HG03558 (cell line): ENCODE measurements at regions not wholly inside any gene's neighbourhood (a gene's known extent, or its start where the extent isn't known, plus 50 kb on each side); places are given as distances from the start of the nearest gene placed in this dataset.

Experiments used
- ATAC-seq: cut with Tn5 transposase; IDR thresholded peaks from one replicate; pipeline ENCODE4 v1.9.1; 2021; ENCODE audit warnings: moderate number of reproducible peaks; ENCODE audit not compliant: unreplicated experiment; ENCODE audit errors: extremely low read depth

DNA sequence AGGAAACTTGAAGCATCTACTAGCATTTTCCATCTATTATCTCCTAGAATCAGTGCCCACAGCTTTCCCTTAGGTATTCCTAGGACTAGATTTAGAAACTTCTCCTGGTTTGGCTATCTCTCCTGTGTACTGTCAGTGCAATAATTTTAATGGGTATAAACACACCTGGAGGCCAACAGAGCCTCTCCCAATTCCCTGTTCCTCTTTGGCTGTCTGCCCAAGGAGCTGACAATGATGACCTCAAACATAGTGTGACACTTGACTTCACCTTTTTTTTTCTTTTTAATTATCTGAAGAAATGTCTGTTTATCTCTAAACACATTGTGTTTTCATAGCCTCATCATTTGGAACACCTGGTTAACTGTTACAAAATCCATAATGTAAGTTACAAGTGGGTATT, 754.5 kb upstream of the ALCAM start:
- no peak for ATAC-seq

- no peak for ATAC-seq
These were observed 752.1 kb upstream of the ALCAM start for GRCh38 chr3:104614564-104614963.

DNA sequence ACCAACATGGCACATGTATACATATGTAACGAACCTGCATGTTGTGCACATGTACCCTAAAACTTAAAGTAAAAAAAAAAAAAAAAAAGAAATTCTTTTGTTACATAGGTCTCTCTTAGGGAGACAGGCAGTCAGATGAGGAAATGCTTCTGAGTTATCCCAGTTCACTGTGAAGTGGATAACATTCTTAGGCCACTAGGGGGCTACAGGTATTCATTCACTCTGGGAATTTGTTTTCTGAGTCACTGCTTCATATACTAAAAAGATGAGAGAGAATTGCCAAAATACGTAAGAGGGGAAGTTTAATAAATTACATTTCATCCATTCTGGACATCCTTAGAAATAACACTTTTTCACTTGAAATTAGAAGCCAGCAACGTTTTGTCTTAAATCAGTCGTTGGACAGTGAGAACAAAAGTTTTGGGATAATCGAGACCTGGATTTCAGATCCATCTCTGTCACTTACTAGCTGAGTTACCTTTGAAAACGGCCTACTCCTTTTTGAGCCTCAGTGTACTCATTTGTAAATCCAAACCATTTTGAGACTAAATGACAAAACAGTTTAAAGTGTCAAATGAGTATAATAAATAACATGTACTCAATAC, 738.4 kb upstream of the ALCAM start:
- no peak for ATAC-seq

GRCh38 chr3:104629038-104629437, 737.7 kb upstream of the ALCAM start:
- no peak for ATAC-seq

- no peak for ATAC-seq
These were observed 735.5 kb upstream of the ALCAM start for GRCh38 chr3:104631254-104631653.

GRCh38 chr3:104632521-104632920, 734.2 kb upstream of the ALCAM start:
- no peak for ATAC-seq

GRCh38 chr3:104632947-104633346, 733.8 kb upstream of the ALCAM start:
- no peak for ATAC-seq

DNA sequence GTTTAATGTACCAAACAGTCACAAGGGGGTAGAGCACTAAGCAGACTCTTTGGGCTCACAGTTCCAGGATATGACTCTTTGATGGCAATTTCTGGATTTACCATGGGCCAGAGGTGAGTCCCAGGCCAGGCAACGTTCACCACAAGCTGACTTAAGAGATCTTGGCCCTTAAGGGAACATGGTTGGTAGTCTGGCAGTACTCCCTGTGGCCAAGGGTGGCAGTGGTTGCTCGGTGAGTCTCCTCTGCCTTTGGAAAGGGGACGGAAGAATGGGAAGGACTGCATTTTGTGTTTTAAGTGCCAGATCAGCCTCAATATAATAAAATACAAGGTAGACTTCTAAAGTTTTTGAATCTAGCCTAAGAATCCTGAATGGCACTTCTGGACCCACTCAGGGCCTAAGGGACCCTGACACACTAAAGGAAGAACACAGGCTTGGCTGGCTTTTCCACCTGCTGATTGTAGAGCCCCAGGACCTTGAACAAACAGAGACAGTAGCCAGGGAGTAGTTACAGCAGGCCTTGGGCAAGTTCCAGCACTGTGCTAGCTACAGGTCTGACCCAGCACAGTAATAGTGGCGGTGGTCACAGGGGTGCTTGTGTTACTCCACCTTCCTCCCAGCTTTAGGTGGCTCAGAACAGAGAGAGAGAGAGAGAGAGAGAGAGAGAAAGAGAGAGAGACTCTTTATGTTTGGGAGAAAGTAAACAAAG, 730.7 kb upstream of the ALCAM start:
- no peak for ATAC-seq

- ATAC-seq, result no peak
These were observed 723.9 kb upstream of the ALCAM start for GRCh38 chr3:104642827-104643226.

DNA sequence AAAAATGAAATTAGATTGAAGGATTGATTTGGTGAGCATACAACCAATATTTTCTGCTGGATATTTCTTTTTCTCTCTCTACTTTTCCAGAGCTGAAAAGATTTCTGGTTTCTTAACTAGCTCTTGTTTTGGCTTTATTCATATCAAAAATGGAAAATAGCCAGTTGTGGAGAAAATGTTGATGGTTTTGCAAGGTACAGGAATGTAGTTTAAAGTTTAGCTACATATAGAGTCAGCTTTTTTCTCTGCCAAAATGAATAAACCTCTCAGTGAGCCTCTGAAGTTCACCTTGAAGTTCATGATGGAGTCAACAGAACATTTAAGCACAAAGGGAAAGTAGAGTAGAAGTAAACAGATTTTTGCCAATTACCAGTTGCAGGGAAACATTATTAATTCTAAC, 720.5 kb upstream of the ALCAM start:
- no peak for ATAC-seq

GRCh38 chr3:104648823-104649222, 717.9 kb upstream of the ALCAM start:
- ATAC-seq, result no peak

- no peak for ATAC-seq
These were observed 697.6 kb upstream of the ALCAM start for GRCh38 chr3:104669083-104669482.

DNA sequence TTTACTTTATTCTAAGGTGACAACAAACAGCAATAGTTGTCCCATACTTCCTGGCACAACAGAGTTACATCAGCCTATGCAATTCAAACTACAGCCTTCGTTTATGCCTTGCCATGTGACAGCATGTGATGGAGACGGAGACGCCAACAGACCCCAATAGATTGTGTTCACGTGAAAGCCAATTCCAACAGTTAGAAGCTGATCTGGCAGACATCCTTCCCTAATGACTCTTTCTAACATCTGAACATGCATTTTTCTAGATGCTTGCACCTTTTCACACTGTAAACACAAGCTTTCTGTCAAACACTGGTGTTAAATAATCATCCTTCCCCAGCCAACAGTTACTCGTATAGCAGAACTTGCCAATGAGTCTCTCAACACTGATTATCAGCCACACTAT, 694.4 kb upstream of the ALCAM start:
- ATAC-seq, result no peak

DNA sequence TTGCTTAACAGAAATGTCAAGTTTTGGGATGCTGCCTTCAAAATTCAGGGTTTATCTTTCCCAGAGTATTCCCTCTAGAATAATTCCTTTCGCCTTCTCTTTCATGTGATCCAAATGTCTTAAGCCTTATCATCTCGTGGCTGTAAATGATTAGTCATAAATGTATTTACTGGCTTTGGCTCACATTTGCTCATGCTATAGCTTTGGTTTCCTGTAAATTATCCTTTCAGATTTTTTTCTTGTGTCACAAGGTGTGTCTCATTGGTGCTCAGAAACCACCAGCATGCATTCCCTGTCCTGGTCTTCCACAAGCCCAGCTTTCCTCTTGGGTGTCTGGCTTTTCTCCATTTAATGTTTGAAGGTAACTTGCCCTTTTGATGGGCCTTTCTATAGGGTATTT, 692.7 kb upstream of the ALCAM start:
- no peak for ATAC-seq

DNA sequence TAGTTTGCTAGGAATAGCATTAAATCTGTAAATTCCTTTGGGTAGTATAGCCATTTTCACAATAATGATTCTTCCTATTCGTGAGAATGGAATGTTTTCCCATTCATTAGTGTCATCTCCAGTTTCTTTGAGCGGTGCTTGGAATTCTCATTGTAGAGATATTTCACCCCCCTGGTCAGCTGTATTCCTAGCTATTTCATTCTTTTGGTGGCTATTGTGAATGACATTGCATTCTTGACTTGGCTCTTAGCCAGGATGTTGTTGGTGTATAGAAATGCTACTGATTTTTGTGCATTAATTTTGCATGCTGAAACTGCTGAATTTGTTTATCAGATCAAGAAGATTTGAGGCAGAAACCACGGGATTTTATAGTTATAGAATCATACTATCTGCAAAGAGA, 690.5 kb upstream of the ALCAM start:
- no peak for ATAC-seq

- ATAC-seq, result no peak
These were observed 688.8 kb upstream of the ALCAM start for GRCh38 chr3:104677932-104678331.

GRCh38 chr3:104685492-104685891, 681.2 kb upstream of the ALCAM start:
- ATAC-seq, result no peak

DNA sequence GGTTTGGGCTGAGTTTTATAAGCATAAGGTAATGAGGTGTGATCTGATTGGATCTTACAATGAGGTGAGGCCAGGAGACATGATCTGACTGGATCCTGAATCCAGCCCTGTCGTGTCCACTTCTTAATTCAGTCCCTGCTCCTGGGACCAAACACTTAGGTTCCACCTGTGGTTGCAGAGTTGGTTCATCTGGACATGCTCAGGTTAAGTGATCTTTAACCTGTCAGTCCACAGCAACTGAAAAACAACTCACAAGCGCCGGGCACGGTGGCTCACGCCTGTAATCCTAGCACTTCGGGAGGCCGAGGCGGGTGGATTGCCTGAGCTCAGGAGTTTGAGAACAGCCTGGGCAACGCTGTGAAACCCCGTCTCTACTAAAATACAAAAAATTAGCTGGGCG, 679.3 kb upstream of the ALCAM start:
- ATAC-seq, result no peak

GRCh38 chr3:104696470-104696869, 670.2 kb upstream of the ALCAM start:
- no peak for ATAC-seq

GRCh38 chr3:104711406-104711805, 655.3 kb upstream of the ALCAM start:
- ATAC-seq, result no peak

DNA sequence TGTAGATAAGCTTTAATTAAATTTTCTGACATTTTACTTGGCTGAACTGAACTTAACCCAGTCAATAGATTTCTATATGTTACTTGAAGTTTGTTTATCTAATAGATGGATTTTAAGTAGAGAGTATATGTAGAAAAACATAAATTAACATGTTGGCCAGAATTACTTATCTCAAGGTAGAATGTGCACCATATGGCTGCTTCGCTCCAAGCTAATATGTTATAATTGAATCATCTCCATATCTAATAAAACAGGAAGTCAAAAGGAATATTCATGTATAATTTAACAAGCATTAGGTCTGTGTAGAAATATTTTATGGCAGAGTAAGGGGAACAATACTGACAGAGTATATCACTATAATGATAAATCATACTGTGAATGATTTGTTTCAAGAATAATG, 650.7 kb upstream of the ALCAM start:
- no peak for ATAC-seq

DNA sequence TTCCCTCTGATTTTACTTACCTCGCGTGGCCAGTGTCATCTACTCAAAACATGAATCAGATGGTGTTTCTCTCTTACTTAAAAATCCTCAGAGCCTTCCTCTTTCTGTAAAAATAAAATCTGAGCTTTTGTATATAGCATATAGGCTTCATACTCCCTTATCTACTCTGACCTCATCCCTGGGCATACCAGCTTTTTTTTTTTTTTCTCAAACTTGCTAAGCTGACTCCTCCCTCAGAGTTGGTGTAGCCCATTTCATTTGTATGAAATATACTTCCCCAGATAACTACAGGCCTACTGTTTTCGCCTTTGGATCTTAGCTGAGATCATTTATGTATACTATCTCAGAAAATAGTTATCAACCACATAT, 648.9 kb upstream of the ALCAM start:
- no peak for ATAC-seq
